ENCODE measurements at regions not wholly inside any gene's neighbourhood (a gene's known extent, or its start where the extent isn't known, plus 50 kb on each side); places are given as distances from the start of the nearest gene placed in this dataset.

- Histone ChIP-seq H3K4me2 (no peak overlapping the region), H3K9me2 (no peaks in the 10 kb centered on the region), H3K27ac (ENCODE audit: low read depth in 2 of 2, low read length in 1 of 2) (no peak overlapping the region), H4K20me1 (ENCODE audit: insufficient read depth) (no peaks in the 10 kb centered on the region), H3K27me3 (ENCODE audit: insufficient read depth) (no peaks in the 10 kb centered on the region), H3K9ac (no peak overlapping the region), H3K4me1 (ENCODE audit: control insufficient read depth in 1 of 2, insufficient read depth in 2 of 2, low read depth in 1 of 2, low read length in 1 of 2) (no peaks in the 10 kb centered on the region), H2AFZ (ENCODE audit: low read depth) (no peak overlapping the region), H3K9me3 (no peaks in the 10 kb centered on the region), H3F3A (replicated peaks; ENCODE audit: insufficient read depth) (no peaks in the 10 kb centered on the region), H3K36me3 (replicated peaks in 1 of 2; ENCODE audit: control insufficient read depth in 1 of 2, insufficient read depth in 2 of 2, low read length in 1 of 2) (no peaks in the 10 kb centered on the region), H3K4me3 (ENCODE audit: low read depth in 2 of 2, low read length in 1 of 2) (no peak overlapping the region), H3K79me2 (ENCODE audit: insufficient read depth) (no peaks in the 10 kb centered on the region)
- CTCF ChIA-PET, result interaction anchor here (1.2 kb wide), 1 partner anchor 9 kb away, joined by 4 read pairs; no protein-coding TSS in a partner anchor
- WGBS (ENCODE audit: low lambda C conversion rate), result 40% methylated on average over 2 of the region's 2 CpGs
- no peak for DNase-seq
- POLR2A ChIA-PET, result no interaction called here
- TF ChIP-seq MEF2A (IDR thresholded peaks at IDR 0.05; ENCODE audit: borderline replicate concordance, low read depth), result no peak
- TF ChIP-seq MAX (IDR thresholded peaks at IDR 0.05; ENCODE audit: low read depth), result no peak
- no peak for TF ChIP-seq EZH2phosphoT487 (IDR thresholded peaks at IDR 0.05; ENCODE audit: borderline replicate concordance, low read depth)
- TF ChIP-seq MXI1 (IDR thresholded peaks at IDR 0.05; ENCODE audit: low read depth, low read length), result no peak
- TF ChIP-seq TAF1 (IDR thresholded peaks at IDR 0.05; ENCODE audit: borderline replicate concordance, low read depth, low read length), result no peak
- TF ChIP-seq GABPA (IDR thresholded peaks at IDR 0.05; ENCODE audit: low read depth), result no peak
- TF ChIP-seq FOXJ3 (CRISPR knock-in tag; IDR thresholded peaks at IDR 0.05), result no peak
- no peak for TF ChIP-seq TEAD4 (IDR thresholded peaks at IDR 0.05; ENCODE audit: borderline replicate concordance, insufficient read depth)
- TF ChIP-seq USF1 (IDR thresholded peaks at IDR 0.05; ENCODE audit: borderline replicate concordance, low read depth), result no peak
These were observed 466.5 kb upstream of the PDZRN3 start for GRCh38 chr3:74091204-74091603.

- no peaks in the 10 kb centered on the region for H3K4me1 ChIP-seq (ENCODE audit: control insufficient read depth in 1 of 2, insufficient read depth in 2 of 2, low read depth in 1 of 2, low read length in 1 of 2)
- POLR2A ChIA-PET, result no interaction called here
- no peaks in the 10 kb centered on the region for H3K27me3 ChIP-seq (ENCODE audit: insufficient read depth)
- no peak overlapping the region for H3K9ac ChIP-seq
- no peaks in the 10 kb centered on the region for H4K20me1 ChIP-seq (ENCODE audit: insufficient read depth)
- H3K79me2 ChIP-seq (ENCODE audit: insufficient read depth), result no peaks in the 10 kb centered on the region
- no peaks in the 10 kb centered on the region for H3K36me3 ChIP-seq (replicated peaks in 1 of 2; ENCODE audit: control insufficient read depth in 1 of 2, insufficient read depth in 2 of 2, low read length in 1 of 2)
- H3K9me3 ChIP-seq, result no peaks in the 10 kb centered on the region
- no peak overlapping the region for H3K4me2 ChIP-seq
- H3F3A ChIP-seq (replicated peaks; ENCODE audit: insufficient read depth), result no peaks in the 10 kb centered on the region
- DNase-seq, result no peak
- no peak overlapping the region for H3K4me3 ChIP-seq (ENCODE audit: low read depth in 2 of 2, low read length in 1 of 2)
- TF ChIP-seq SIN3A (IDR thresholded peaks at IDR 0.05; ENCODE audit: borderline replicate concordance, low read depth, low read length) (no peak), FOXM1 (IDR thresholded peaks at IDR 0.05; ENCODE audit: low read depth) (no peak), GATA2 (CRISPR knock-in tag; IDR thresholded peaks at IDR 0.05) (no peak), REST (IDR thresholded peaks at IDR 0.05; ENCODE audit: low read depth, low read length) (no peak), YY1 (IDR thresholded peaks at IDR 0.05; ENCODE audit: low read depth) (no peak)
- H3K9me2 ChIP-seq, result no peaks in the 10 kb centered on the region
- 47% methylated on average over 1 of the region's 1 CpG for WGBS (ENCODE audit: low lambda C conversion rate)
- H2AFZ ChIP-seq (ENCODE audit: low read depth), result no peak overlapping the region
- no peak overlapping the region for H3K27ac ChIP-seq (ENCODE audit: low read depth in 2 of 2, low read length in 1 of 2)
- CTCF ChIA-PET, result no interaction called here
These were observed 465.1 kb upstream of the PDZRN3 start for GRCh38 chr3:74089814-74090213.
